IMR-90 (cell line): ENCODE measurements at regions not wholly inside any gene's neighbourhood (a gene's known extent, or its start where the extent isn't known, plus 50 kb on each side); places are given as distances from the start of the nearest gene placed in this dataset.

ENCODE experiments used
- BHLHE40 ChIP-seq: fragments of 150-350 bp; IDR thresholded peaks from 2 replicates; pipeline ENCODE4 v1.6.1; 2016; ENCODE audit warnings: mild to moderate bottlenecking, low read depth, low read length
- CEBPB ChIP-seq: IDR thresholded peaks from 2 replicates; pipeline ENCODE4 v1.6.1; 2012; ENCODE audit warnings: low read depth, low read length, improper control_type of control experiment
- CHD1 ChIP-seq: IDR thresholded peaks from 2 replicates; pipeline ENCODE4 v1.6.1; 2012; ENCODE audit warnings: low read depth, low read length, improper control_type of control experiment
- CTCF ChIP-seq: conservative IDR thresholded peaks from 2 replicates; pipeline ENCODE4 v1.5.1; 2012; ENCODE audit warnings: mild to moderate bottlenecking, low read depth, low read length, improper control_type of control experiment
- FOS ChIP-seq: fragments of 150-350 bp; IDR thresholded peaks from 2 replicates; pipeline ENCODE4 v1.6.1; 2016; ENCODE audit warnings: low read depth, low read length
- MAFK ChIP-seq: IDR thresholded peaks from 2 replicates; pipeline ENCODE4 v1.6.1; 2012; ENCODE audit warnings: low read depth, low read length, improper control_type of control experiment
- MXI1 ChIP-seq: IDR thresholded peaks from 2 replicates; pipeline ENCODE4 v1.6.1; 2012; ENCODE audit warnings: low read depth, mild to moderate bottlenecking, low read length, moderate library complexity, borderline replicate concordance
- POLR2A ChIP-seq: IDR thresholded peaks from 2 replicates; pipeline ENCODE4 v1.6.1; 2012; ENCODE audit warnings: mild to moderate bottlenecking, low read depth, low read length
- RAD21 ChIP-seq: IDR thresholded peaks from 2 replicates; pipeline ENCODE4 v1.6.1; 2012; ENCODE audit warnings: low read length, improper control_type of control experiment
- RCOR1 ChIP-seq: IDR thresholded peaks from 2 replicates; pipeline ENCODE4 v1.6.1; 2012; ENCODE audit warnings: mild to moderate bottlenecking, low read length, improper control_type of control experiment; ENCODE audit not compliant: insufficient replicate concordance
- RFX5 ChIP-seq: IDR thresholded peaks from 2 replicates; pipeline ENCODE4 v1.8.0; 2012; ENCODE audit warnings: low read depth, mild to moderate bottlenecking, low read length, moderate library complexity
- USF2 ChIP-seq: fragments of 150-350 bp; IDR thresholded peaks from 2 replicates; pipeline ENCODE4 v1.6.1; 2017; ENCODE audit warnings: mild to moderate bottlenecking, antibody characterized with exemption, low read length, low read depth

- TF ChIP-seq CTCF (no peak), FOS (no peak), USF2 (no peak), POLR2A (no peak), MXI1 (no peak), RCOR1 (no peak), RFX5 (no peak), BHLHE40 (no peak), MAFK (no peak), CEBPB (no peak), RAD21 (no peak), CHD1 (no peak)
These were observed 195.8 kb downstream of the MTX2 start for GRCh38 chr2:176464886-176465564.
